GM10266 (cell line): ENCODE measurements at regions not wholly inside any gene's neighbourhood (a gene's known extent, or its start where the extent isn't known, plus 50 kb on each side); places are given as distances from the start of the nearest gene placed in this dataset.
"Not testable (repeated sequence)": the region's sequence is repeated elsewhere in the genome, so short reads cannot be mapped to it uniquely, and the experiment has no call there.

Source experiments
- DNase-seq: peaks from one replicate; pipeline ENCODE4 v3.0.0; 2012; ENCODE audit errors: extremely low spot score
- CTCF ChIP-seq: IDR thresholded peaks from 2 replicates; pipeline ENCODE4 v1.5.1; 2012; ENCODE audit warnings: mild to moderate bottlenecking, low read depth; ENCODE audit not compliant: control insufficient read depth, insufficient read depth; ENCODE audit errors: missing control alignments

DNA sequence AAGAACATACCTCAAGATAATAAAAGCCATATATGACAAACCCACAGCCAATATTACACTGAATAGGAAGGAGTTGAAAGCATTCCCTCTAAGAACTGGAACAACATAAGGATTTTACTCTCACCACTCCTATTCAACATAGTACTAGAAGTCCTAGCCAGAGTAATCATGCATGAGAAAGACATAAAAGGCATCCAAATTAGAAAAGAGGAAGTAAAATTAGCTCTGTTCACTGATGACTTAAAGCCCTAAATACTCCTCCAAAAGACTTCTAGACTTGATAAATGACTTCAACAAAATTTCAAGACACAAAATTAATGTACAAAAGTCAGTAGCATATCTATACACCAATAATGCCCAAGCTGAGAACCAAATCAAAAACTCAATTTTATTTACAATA, 235.7 kb downstream of the NKX6-1 start:
- DNase-seq: no peak
- TF ChIP-seq CTCF: no peak

DNA sequence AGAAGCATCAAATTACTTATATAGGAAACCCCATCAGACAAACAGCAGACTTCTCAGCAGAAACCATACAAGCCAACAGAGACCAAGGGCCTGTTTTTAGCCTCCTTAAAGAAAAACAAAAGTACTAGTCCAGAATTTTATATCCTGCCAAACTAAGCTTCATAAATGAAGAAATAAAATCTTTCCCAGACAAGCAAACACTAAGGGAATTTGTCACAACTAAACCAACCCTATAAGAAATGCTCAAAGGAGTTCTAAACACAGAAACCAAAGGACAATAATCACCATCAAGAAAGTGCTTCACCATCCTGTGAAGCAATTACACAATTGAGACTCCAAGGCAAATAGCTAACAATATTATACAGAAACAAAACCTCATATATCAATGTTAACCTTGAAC, 238.6 kb downstream of the NKX6-1 start:
- DNase-seq: no peak
- no peak for TF ChIP-seq CTCF

- TF ChIP-seq CTCF: peak; percentile 67
- no peak for DNase-seq
Measured at GRCh38 chr4:84258905-84259830, 239.9 kb downstream of the NKX6-1 start.

DNA sequence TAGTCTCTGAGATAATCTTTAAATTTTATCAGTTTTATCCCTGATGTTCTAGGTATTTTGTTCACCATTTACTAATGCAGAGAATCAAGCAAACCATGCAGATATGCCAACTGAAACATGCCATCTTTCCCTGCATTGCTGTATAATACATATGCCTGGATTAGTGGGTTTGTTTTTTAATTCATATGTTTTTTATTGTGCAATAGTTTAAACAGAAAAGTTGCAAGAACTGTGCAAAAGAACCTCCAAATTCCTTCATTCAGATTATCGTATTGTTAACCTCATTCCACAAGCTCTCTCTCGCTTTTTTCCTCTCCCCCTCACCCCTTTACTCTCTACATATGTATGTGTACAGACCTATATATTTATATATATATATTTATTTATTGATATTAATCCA, 244.6 kb downstream of the NKX6-1 start:
- no peak for DNase-seq
- no peak for TF ChIP-seq CTCF

DNA sequence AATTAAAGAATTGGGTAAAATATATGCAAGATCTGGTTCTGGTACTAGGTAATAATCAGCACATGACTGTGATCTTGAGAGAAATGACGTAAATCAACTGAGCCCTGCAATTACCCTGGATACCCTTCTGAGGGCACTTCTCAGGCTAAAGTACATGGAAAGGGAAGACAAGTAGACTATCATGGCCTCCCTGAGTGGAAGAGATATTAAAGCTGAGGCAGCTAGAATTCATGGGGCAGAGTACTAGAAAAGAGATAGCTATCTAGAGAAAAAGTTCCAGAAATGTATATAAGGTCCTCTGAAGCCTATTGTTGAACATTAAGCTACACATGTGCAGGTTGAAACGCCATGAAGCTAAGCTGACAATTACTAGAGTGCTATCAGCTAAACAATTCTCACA, 249.6 kb downstream of the NKX6-1 start:
- DNase-seq: no peak

GRCh38 chr4:84245042-84245441, 254.1 kb downstream of the NKX6-1 start:
- not testable (repeated sequence) for DNase-seq

More for the DNA sequence above, 249.6 kb downstream of the NKX6-1 start:
- TF ChIP-seq CTCF: no peak

DNA sequence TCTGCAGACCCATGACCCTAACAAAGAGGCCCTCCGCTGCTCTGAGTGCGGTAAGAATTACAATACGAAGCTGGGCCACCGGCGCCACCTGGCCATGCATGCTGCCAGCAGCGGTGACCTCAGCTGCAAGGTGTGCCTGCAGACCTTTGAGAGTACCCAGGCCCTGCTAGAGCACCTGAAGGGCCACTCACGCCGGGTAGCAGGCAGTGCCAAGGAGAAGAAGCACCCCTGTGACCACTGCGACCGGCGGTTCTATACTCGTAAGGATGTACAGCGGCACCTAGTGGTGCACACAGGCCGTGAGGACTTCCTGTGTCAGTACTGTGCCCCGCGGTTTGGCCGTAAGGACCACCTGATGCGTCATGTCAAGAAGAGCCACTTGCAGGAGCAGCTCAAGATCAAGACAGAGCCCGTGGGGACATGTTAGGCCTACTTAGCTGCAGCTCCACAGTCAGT, 254.7 kb downstream of the NKX6-1 start:
- DNase-seq: not testable (repeated sequence)

- DNase-seq: no peak
- no peak for TF ChIP-seq CTCF
Measured at GRCh38 chr4:84243685-84244084, 255.4 kb downstream of the NKX6-1 start.
